Stomach (tissue), 4 donors: ENCODE measurements at regions not wholly inside any gene's neighbourhood (a gene's known extent, or its start where the extent isn't known, plus 50 kb on each side); places are given as distances from the start of the nearest gene placed in this dataset.

Experiments used
- EP300 ChIP-seq: sonication (generic); formaldehyde crosslinking; IDR thresholded peaks from one replicate; pipeline ENCODE4 v1.6.1; 2017; ENCODE audit warnings: antibody characterized with exemption
- POLR2A ChIP-seq, 4 donors: fragments of 450-650 bp; IDR thresholded peaks; one replicate each; pipeline ENCODE4 v1.6.1; 2016; ENCODE audit warnings: antibody characterized with exemption in 4 of 4, control low read depth in 2 of 4, mild to moderate bottlenecking in 1 of 4, moderate library complexity in 1 of 4
- POLR2AphosphoS5 ChIP-seq, 3 donors: sonication (generic); formaldehyde crosslinking; IDR thresholded peaks; one replicate each; pipeline ENCODE4 v1.6.1; 2016; ENCODE audit warnings: antibody characterized with exemption in 3 of 3
- TF ChIP-seq, protein P1 (sequence below), 7 experiments: fragments of 450-650 bp in 4 of 7; fragments of 200-600 bp in 3 of 7; sonication (generic) in 3 of 7; IDR thresholded peaks; one replicate each; pipeline ENCODE4 v1.5.1; 2016 to 2019; ENCODE audit warnings: antibody characterized with exemption in 7 of 7, control low read depth in 2 of 7, mild to moderate bottlenecking in 1 of 7

- TF ChIP-seq, protein P1, sequence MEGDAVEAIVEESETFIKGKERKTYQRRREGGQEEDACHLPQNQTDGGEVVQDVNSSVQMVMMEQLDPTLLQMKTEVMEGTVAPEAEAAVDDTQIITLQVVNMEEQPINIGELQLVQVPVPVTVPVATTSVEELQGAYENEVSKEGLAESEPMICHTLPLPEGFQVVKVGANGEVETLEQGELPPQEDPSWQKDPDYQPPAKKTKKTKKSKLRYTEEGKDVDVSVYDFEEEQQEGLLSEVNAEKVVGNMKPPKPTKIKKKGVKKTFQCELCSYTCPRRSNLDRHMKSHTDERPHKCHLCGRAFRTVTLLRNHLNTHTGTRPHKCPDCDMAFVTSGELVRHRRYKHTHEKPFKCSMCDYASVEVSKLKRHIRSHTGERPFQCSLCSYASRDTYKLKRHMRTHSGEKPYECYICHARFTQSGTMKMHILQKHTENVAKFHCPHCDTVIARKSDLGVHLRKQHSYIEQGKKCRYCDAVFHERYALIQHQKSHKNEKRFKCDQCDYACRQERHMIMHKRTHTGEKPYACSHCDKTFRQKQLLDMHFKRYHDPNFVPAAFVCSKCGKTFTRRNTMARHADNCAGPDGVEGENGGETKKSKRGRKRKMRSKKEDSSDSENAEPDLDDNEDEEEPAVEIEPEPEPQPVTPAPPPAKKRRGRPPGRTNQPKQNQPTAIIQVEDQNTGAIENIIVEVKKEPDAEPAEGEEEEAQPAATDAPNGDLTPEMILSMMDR (IDR thresholded peaks at IDR 0.05), result no peak
- TF ChIP-seq POLR2A (IDR thresholded peaks at IDR 0.05) (no peak), EP300 (no peak), POLR2AphosphoS5 (IDR thresholded peaks at IDR 0.05) (no peak)
Observed at GRCh38 chr14:27205036-27205435, 607.2 kb upstream of the NOVA1 start.
